ENCODE measurements at regions not wholly inside any gene's neighbourhood (a gene's known extent, or its start where the extent isn't known, plus 50 kb on each side); places are given as distances from the start of the nearest gene placed in this dataset.
A peak's percentile ranks its signal among the peaks of the same experiment; 100 is the strongest.

DNA sequence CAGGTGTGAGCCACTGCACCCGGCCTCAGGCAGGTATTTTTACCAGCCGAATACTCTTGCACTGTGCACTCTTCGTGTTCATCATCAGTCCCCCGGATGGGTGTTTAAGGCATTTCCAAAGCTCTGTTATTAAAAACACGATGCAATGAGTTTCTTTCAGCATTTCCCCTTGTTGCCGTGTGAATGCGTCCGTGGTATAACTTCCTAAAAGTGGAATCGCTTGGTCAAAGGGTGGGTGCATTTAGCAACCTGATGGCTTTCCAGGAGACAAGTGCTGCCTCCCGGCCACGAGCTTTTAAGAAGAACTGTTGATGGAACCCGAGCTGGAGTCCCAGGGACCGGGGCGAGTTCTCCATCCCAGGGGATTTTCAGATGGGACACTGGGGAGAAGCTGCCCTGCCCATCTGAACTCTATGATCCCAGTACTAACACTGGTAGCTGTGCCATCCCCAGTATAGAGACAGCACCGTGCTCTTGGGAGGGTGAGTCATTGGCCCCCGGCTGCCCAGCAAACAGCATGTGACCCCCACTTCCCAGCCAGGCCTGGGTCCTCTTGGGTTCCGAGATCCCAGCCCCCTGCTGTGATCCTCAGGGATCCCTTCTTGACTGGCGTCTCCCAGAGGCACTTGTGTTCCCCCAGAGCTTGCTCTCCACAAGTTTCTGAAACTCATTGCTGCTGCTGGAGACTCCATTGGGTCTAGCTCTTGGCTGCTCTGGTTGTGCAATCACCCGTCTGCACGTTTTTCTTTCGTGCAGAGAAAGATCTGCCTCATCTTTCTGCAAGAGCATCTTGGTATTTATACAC, 169.5 kb upstream of the IER5L start:
- no peaks in the 10 kb centered on the region for H3K9me3 ChIP-seq
- TF ChIP-seq, protein P1, sequence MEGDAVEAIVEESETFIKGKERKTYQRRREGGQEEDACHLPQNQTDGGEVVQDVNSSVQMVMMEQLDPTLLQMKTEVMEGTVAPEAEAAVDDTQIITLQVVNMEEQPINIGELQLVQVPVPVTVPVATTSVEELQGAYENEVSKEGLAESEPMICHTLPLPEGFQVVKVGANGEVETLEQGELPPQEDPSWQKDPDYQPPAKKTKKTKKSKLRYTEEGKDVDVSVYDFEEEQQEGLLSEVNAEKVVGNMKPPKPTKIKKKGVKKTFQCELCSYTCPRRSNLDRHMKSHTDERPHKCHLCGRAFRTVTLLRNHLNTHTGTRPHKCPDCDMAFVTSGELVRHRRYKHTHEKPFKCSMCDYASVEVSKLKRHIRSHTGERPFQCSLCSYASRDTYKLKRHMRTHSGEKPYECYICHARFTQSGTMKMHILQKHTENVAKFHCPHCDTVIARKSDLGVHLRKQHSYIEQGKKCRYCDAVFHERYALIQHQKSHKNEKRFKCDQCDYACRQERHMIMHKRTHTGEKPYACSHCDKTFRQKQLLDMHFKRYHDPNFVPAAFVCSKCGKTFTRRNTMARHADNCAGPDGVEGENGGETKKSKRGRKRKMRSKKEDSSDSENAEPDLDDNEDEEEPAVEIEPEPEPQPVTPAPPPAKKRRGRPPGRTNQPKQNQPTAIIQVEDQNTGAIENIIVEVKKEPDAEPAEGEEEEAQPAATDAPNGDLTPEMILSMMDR (IDR thresholded peaks at IDR 0.05): no peak
- no peak for TF ChIP-seq POLR2A (IDR thresholded peaks at IDR 0.05)
- H3K4me1 ChIP-seq: peaks cover 9% of the 10 kb centered on the region
- H3K36me3 ChIP-seq (replicated peaks in 1 of 2; ENCODE audit: insufficient read depth in 1 of 2, low read depth in 2 of 2): no peaks in the 10 kb centered on the region
- peaks cover 0 to 7% of the 10 kb centered on the region in 2 donors for H3K27me3 ChIP-seq
- no peak overlapping the region for H3K4me3 ChIP-seq
- ATAC-seq: no peak
- peak overlapping the region in 1 of 4 donors; percentile 72 for H3K27ac ChIP-seq
- intact Hi-C loops (cut with DNase I): no loop called here
- DNase-seq: peak in 1 of 4 donors; percentile 55
- 66 to 71% methylated on average over 18 to 21 of the region's 21 CpGs for WGBS, 2 donors

DNA sequence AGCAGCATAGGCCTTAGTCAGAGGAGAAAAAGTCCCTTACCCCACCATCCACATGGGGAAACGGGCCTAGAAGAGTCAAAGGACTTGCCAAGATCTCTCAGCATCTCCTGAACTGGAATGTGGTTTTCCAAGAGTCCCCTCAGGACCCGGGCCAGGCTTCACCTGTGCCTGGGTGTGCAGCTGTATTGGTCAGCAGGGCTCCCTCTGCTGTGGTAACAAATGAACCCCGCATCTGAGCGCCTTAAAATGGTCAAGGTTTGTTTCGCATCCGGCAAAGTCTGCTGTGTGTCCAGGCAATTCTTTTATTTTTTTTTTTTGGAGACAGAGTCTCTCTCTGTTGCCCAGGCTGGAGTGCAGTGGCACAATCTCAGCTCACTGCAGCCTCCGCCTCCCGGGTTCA, 168.0 kb upstream of the IER5L start:
- H3K27me3 ChIP-seq: no peaks in the 10 kb centered on the region
- H3K4me3 ChIP-seq: no peak overlapping the region
- no peaks in the 10 kb centered on the region for H3K9me3 ChIP-seq
- intact Hi-C loops (cut with DNase I): no loop called here
- H3K36me3 ChIP-seq (replicated peaks in 1 of 2; ENCODE audit: insufficient read depth in 1 of 2, low read depth in 2 of 2): no peaks in the 10 kb centered on the region
- no peak for DNase-seq
- no peak for ATAC-seq
- WGBS, 2 donors: 96% methylated on average over 6 to 8 of the region's 8 CpGs
- no peaks in the 10 kb centered on the region for H3K4me1 ChIP-seq
- TF ChIP-seq, protein P1 (IDR thresholded peaks at IDR 0.05): no peak
- TF ChIP-seq POLR2A (IDR thresholded peaks at IDR 0.05): no peak
- H3K27ac ChIP-seq: peak overlapping the region in 1 of 4 donors; percentile 72

DNA sequence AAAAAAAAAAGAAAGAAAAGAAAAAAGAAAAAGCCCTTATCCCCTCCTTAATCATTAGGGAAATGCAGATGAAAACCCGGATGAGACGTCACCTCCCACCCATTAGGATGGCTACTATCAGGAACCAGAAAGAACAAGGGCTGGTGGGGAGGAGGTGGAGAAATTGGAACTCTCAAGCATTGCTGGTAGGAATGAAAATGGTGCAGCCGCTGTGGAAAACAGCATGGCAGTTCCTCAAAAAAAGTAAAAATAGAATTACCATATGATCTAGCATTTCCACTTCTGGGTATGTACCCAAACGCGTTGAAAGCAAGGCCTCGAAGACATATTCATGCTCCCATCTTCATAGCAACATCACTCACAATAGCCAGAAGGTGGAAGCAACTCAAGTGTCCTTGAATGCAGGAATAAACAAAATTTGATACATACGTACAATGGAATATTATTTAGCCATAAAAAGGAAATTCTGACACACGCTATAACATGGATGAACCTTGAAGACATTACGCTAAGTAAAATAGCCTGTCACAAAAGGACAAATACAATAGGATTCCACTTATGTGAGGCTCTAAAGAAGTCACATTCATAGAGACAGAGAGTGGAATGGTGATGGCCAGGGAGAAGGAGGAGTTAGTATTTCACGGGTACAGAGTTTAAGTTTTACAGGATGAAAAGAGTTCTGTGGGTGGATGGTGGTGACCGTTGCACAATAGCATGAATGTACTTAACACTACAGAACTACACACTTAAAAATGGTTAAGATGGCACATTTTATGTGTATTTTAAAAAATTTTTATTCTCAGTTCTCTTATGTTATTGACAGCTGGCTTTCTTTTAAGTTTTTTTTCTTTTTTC, 166.8 kb upstream of the IER5L start:
- peak in 1 of 4 donors; percentile 52 for DNase-seq
- WGBS, 2 donors: 71 to 89% methylated on average over 11 of the region's 11 CpGs
- H3K4me3 ChIP-seq: no peak overlapping the region
- no peaks in the 10 kb centered on the region for H3K4me1 ChIP-seq
- H3K27me3 ChIP-seq: no peaks in the 10 kb centered on the region
- H3K9me3 ChIP-seq: no peaks in the 10 kb centered on the region
- H3K27ac ChIP-seq: peak overlapping the region in 2 of 4 donors; percentile 36 to 72
- TF ChIP-seq, protein P1 (IDR thresholded peaks at IDR 0.05): no peak
- TF ChIP-seq POLR2A (IDR thresholded peaks at IDR 0.05): no peak
- intact Hi-C loops (cut with DNase I): no loop called here
- no peaks in the 10 kb centered on the region for H3K36me3 ChIP-seq (replicated peaks in 1 of 2; ENCODE audit: insufficient read depth in 1 of 2, low read depth in 2 of 2)
- no peak for ATAC-seq

DNA sequence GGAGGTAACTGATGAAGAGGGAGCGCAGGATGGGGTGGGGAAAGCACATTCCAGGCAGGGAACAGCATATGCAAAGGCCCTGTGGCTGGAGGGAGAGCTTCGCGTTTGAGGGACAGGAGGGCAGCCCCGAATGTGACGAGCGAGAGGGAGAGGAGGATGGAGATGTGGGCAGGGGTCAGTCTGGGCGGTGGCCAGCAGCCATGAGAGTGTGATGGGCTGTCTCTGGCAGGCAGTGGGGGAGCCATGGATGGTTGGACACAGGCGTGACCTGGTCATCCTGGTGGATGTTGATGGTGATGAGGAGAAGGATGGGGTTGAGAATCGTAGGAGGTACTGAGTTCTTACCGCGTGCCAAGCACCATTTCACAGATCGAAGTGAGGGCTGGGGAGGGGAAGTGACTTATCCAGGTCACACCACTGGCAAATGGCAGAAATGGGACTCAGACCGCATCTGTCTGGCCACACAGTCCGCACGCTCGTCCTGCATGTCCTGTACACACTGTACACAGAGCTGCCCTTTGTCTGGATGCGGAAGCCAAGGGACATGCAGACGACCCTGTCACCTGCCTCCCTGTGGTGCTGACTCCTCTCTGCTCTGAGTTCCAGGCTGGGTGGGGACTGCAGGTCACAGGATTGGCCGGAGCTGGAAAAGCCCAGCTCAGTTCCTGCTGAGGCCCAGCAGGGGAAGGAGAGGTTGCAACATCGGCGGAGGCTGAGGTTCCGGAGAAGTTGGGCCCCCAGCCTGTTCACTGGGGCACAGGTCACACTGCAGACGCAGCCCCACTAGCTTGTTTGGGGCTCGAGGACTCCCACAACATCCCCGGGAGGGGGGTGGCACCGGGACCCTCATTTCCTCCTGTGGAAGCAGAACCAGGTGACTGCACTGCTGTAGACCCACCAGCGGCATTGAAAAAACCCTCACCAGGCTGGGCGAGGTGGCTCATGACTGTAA, 165.6 kb upstream of the IER5L start:
- H3K36me3 ChIP-seq (replicated peaks in 1 of 2; ENCODE audit: insufficient read depth in 1 of 2, low read depth in 2 of 2): no peaks in the 10 kb centered on the region
- H3K27ac ChIP-seq: peak overlapping the region in 2 of 4 donors; percentile 36 to 72
- H3K9me3 ChIP-seq: no peaks in the 10 kb centered on the region
- intact Hi-C loops (cut with DNase I): no loop called here
- no peak overlapping the region for H3K4me3 ChIP-seq
- DNase-seq: peak in 2 of 4 donors; percentile 30 to 86
- WGBS, 2 donors: 69% methylated on average over 25 to 27 of the region's 28 CpGs
- no peaks in the 10 kb centered on the region for H3K27me3 ChIP-seq
- ATAC-seq: peak; percentile 46
- H3K4me1 ChIP-seq: no peaks in the 10 kb centered on the region
- peak in 1 of 3 donors; percentile 39 for TF ChIP-seq POLR2A (IDR thresholded peaks at IDR 0.05)
- TF ChIP-seq, protein P1 (IDR thresholded peaks at IDR 0.05): no peak

Data from body of pancreas (tissue), 4 donors.